ENCODE measurements at regions not wholly inside any gene's neighbourhood (a gene's known extent, or its start where the extent isn't known, plus 50 kb on each side); places are given as distances from the start of the nearest gene placed in this dataset.

DNA sequence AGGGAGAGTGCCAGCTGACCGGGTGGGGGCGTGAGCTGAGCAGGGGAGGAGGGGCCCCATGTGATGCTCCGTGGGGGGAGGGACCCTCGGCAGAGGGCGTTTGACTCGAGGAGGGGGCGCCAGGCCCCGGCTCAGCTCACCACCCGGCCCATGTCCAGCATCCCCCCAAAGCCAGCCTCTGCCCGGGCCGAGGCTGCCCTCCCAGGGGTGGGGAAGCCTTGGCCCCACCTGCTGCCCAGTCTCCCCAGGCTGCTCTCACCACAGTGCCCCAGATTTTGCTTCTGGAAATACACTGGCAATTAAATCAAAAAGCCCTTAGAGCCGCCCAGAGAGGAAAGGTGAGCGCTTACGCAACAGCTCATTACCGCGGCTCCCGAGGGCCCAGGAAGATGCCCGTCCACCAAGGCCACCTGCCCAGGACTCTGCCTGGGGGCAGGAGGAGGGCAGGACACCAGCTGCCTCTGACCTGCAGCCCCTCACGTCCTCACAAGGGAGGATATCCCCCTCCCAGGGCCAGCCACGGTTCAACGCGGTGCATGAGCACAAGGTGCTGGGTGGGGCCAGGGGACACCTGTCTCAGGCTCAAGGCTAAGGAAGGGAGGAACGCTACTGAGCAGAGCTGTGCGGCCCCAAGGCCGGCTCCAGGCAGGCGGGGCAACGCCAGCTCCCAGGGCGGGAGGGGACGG, 70.0 kb upstream of the INPP5A start:
- DNase-seq (ENCODE audit: low read depth), result no peak

- no peak for DNase-seq (ENCODE audit: low read depth)
Measured at GRCh38 chr10:132468216-132468615, 69.4 kb upstream of the INPP5A start.

DNA sequence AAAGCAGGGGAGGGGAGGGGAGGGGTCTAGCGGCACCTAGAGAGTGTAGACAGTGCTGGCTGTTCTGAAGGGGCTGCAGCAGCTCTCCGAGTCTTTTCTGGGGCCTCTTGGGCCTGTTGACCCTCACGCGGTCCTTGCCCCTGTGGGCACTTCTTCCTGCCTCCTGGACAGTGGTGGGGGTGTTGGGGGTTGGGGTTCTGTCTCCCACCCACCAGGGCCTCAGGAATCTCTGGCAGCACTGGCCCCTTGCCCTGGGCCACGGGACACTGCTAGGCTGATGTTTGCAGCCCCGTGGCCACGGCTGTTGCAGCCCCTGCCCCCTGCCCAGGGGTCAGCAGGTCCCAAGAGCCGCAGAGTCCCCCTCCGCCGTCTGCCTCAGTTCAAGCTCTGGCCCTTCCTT, 68.9 kb upstream of the INPP5A start:
- no peak for DNase-seq (ENCODE audit: low read depth)

DNA sequence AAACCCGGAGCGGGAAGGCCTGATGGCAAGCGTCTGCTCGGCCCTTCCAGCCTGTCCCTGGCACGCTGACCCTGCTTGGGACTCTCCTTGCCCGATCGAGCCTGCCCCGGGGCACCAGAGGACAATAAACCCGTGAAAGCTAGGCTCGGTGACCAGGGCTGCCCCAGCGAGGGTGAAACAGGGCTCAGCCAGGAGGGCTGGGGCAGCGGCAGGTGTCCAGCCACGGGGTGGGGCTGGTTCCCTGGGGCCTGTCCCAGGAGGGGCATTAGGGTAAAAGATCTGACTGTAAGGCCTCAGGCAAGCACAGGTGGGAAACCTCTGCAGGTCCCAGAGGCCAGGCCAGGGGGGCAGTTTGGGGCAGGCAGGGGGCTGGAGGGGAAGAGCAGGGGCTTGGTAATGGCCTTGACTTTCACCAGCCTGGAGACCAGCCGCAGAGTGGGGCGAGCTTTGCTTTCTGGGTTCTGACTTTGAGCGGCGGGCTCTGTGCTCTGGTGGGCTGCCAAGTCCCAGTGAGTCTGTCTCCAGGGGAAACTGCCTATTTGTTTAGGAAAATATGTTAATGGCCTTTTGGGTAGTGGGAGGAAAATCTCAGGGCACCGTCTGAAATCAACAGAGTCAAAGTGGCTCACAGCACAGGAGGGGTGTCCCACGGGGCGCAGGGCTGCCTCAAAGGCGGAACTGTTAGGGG, 68.2 kb upstream of the INPP5A start:
- DNase-seq (ENCODE audit: low read depth), result no peak

DNA sequence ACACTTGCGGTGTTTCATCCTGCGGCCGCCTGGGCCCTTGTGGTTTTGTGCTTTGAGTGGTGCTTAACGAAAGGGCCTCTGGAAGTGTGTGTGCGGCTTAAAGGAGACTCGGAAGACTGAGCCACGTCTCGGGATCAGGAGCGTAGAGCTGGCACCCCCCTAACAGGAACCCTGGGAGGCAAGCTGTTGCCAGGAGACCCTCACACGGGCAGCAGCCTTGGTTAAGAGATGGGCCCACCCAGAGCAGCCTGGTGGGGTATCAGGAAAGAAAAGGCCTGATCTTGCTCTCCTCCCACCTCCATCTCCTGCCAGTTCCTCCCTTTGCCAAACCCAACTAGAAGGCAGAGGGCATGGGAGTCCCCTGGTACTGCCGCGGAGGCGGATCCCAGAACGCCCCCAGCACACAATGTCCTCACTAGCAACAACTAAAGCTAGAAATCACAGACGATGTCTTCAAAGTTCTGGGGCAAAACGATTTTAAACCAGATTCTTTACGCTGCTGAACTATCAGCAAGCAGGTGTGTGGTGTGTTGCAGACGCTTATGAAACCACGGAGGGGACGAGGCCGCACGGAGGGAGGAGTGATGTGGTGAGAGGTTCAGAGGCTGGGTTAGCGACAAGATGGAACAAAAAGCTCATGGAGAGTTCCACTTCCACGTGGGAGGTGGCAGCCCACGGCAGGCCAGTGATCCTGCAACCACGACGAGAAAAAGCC, 67.0 kb upstream of the INPP5A start:
- no peak for DNase-seq (ENCODE audit: low read depth)

- DNase-seq (ENCODE audit: low read depth), result no peak
Measured at GRCh38 chr10:132471125-132471451, 66.5 kb upstream of the INPP5A start.

DNA sequence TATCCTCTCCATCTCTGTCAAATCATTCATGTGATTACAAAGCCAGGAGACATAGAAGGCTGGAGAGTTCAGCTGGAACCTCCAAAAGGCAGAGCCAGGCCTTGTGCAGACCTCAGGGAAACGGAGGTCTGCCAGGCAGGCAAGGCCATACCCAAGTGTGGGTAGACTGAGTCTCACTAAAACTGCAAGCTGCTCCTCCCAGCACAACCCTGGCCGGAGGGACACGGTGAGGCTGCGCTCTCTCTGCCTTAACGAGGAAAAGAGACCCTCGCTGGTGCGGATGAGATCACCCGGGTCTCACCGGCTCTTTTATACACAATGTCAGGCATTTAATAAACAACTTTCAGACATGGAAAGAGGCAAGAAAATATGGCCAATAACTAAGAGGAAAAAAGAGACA, 66.1 kb upstream of the INPP5A start:
- DNase-seq (ENCODE audit: low read depth), result no peak

DNA sequence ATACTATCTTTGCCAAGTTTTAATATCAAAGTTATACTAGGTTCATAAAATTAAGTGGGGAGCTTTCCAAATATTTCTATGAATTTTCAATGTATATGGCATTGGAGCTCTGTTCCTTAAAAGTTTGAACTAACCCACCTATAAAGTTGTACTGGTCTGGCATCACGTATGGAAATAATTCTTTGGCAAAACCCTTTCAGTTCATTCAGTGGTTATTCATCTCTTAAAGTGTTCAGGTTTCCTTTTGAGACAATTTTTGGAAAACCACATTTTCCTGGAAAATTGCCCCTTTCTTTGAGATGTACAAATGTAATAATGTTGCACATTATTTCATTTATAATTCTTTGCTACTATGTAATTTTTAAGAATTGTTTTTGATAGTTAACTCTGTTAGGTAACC, 62.5 kb upstream of the INPP5A start:
- DNase-seq (ENCODE audit: low read depth), result no peak

DNA sequence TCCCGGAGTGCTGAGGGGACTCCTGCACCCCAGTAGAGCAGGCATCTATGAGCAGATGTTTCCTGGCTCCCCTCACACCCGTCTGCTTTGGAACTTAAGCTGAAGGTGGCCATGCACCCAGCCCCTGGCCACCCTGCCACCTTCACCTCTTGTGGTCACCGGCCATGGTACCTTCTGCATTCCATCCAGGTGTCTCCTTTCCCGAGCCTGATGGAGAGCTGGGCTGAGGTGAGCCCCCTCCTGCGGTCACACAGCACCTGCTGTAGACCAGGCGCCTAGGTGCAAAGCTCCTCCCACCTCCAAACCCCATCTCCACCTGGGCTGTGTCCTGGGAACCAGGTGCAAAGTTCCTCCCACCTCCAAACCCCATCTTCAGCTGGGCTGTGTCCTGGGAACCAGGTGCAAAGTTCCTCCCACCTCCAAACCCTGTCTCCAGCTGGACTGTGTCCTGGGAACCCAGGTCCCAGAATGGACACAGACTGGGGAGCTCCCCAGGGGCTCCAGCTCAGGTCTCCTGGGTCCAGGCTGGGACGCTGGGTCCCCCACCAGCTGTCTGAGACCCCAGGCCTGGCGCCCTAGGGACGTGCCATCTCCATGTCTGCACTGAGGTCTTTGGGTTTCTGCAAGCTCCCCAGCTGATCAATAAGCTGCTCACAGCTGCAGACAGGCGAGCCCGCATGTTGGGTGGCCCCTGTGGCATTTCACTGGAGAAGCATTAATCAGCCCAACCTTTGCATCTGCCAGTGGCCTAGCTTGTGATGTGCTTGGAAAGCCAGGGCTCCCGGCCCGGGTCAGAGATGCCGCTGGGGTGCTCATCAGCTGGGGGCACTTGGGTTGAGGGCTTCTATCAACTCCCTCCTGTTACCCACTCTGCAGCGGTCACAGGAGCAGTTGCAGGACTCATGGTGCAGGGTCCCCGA, 61.2 kb upstream of the INPP5A start:
- DNase-seq (ENCODE audit: low read depth), result no peak

DNA sequence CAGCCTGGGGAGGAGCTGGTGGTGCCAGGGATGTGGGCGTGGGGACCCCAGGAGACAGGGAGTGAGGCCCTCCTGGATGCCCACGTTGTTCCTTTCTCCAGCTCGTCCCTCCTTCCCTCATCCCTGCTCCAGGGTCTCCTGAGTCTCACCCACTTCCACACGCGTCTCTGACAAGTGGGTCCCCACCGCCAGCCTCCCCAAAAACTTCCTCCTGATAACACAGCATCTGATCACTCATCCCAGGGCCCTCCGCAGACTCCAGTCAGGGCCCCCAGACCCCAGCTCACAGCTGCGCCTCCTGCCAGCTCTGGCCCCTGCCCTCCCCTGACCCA, 60.6 kb upstream of the INPP5A start:
- DNase-seq (ENCODE audit: low read depth), result no peak

GRCh38 chr10:132477398-132478340, 59.9 kb upstream of the INPP5A start:
- no peak for DNase-seq (ENCODE audit: low read depth)

DNA sequence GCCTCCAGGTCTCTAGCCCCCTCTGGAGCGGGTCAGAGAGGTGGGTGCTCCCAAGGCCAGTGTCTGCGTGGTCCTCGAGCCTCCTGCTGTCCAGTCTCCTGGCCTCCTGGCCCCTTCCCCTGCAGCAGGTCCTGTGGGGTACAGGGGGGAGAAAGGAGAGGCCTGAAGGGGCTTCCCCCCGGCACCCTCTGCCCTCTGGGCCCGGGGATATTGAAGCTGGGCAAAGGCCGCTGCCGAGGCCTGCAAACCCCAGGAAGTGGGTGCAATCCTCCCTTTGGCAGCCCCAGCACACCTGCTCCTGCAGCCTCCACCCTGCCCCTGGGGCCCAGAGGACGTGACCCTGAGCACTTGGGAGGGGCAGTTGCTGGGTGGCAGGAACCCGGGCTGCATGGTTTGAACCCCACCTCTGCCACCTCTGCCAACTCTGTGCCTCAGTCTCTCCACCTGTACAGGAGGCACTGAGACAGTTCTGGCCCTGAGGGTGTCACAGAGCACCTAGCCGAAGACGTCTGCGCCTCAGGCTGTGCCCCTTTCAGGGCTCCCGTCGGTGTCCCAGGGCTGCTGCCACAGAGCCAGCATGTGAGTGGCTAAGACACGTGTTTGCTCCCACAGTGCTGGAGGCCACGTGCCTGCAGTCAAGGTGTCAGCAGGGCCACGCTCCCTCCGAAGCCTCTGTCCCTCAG, 59.1 kb upstream of the INPP5A start:
- DNase-seq (ENCODE audit: low read depth), result no peak

DNA sequence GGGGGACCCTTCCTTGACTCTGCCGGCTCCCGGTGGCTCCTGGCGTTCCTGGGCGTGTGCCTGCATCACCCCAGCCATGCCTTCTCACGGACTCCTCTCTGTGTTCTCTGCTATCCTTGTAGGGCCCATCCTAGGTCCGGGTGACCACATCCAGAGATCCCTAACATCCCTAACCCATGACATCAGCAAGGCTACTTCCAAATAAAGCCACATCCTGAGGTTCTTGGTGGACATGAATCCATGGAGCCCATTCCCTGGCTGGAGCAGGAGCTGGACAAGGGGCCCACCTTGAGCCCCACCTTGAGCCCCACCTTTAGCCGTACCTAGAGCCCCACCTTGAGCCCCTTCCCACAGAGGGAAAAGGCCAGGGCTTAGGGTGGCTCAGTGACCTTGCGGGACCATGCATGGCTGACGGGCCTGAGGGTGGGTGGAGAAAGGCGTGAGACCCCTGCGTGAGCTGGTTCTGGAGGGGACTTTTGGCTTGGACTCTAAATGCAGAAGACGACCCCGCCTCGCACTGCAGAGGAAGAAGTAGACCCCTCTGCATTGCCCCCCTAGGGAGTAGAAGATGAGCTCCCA, 58.5 kb upstream of the INPP5A start:
- DNase-seq (ENCODE audit: low read depth), result no peak

- DNase-seq (ENCODE audit: low read depth), result no peak
Measured at GRCh38 chr10:132479603-132480221, 57.9 kb upstream of the INPP5A start.

- DNase-seq (ENCODE audit: low read depth), result no peak
Measured at GRCh38 chr10:132480356-132480755, 57.2 kb upstream of the INPP5A start.

DNA sequence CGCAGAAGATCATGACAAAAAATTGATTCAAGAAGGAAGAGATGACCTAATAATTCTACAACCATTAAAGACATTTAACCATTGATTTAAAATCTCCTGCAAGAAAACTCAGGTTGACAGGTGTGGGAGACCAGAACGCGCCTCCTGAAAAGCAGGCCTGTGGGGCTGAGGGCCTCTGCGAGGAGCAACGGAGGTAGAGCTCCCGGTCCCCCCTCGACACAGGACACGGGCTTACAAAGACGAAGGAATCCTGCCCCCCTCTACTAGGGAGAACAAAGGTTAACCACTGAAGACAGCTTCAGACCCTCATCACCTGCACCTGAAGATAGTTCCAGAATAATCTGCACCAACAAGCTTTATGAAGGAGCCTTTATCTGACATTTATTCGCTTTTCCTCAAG, 55.9 kb upstream of the INPP5A start:
- no peak for DNase-seq (ENCODE audit: low read depth)

- DNase-seq (ENCODE audit: low read depth), result peak; percentile 90
Measured at GRCh38 chr10:132482090-132482800, 55.3 kb upstream of the INPP5A start.

DNA sequence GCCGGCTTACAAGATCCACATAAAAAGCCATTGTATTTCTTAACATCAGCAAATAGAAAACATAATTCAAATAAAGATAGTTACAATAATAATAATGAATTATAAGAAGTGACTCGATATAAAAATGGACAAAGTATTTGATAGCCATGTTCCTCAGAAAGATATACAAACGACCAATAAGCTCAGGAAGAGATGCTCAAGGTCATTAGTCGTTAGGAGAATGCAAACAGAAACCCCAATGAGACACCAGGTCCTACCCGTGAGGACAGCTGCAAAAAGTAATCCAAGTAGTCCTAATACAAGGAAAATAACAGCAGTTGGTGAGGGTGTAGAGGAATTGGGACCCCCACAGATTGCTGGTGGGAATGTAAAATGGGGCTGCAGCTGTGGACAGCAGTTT, 54.2 kb upstream of the INPP5A start:
- DNase-seq (ENCODE audit: low read depth), result no peak

- DNase-seq (ENCODE audit: low read depth), result no peak
Measured at GRCh38 chr10:132484922-132485321, 52.7 kb upstream of the INPP5A start.

All from fibroblast of the conjunctiva (primary cell).